H1 (cell line): ENCODE measurements at regions not wholly inside any gene's neighbourhood (a gene's known extent, or its start where the extent isn't known, plus 50 kb on each side); places are given as distances from the start of the nearest gene placed in this dataset.

Experiments used
- GTF2F1 ChIP-seq: IDR thresholded peaks from 2 replicates; pipeline ENCODE4 v1.6.1; 2012; ENCODE audit warnings: low read depth, low read length, improper control_type of control experiment, borderline replicate concordance

GRCh38 chr3:102037791-102038190 lies 188.5 kb downstream of the NFKBIZ start (continued):
- TF ChIP-seq GTF2F1, result no peak
- TF ChIP-seq, all 59 proteins: peak for 0
